NOMO-1 treated with DMSO at 0.1 percent for 48 hours (cell line): ENCODE measurements at regions not wholly inside any gene's neighbourhood (a gene's known extent, or its start where the extent isn't known, plus 50 kb on each side); places are given as distances from the start of the nearest gene placed in this dataset.
"Not testable (repeated sequence)": the region's sequence is repeated elsewhere in the genome, so short reads cannot be mapped to it uniquely, and the experiment has no call there.

Experiments used
- DNase-seq: peaks from one replicate; lab custom pipeline; 2025; ENCODE audit not compliant: unreplicated experiment; lab: John Stamatoyannopoulos, UW

GRCh38 chr14:37711831-37712475 is 116.5 kb downstream of the TTC6 start:
- no peak for DNase-seq

GRCh38 chr14:37712476-37712860 is 117.0 kb downstream of the TTC6 start:
- not testable (repeated sequence) for DNase-seq

GRCh38 chr14:37712976-37713431 is 117.6 kb downstream of the TTC6 start:
- DNase-seq, result no peak

GRCh38 chr14:37720131-37720530 is 124.7 kb downstream of the TTC6 start:
- no peak for DNase-seq

GRCh38 chr14:37721976-37722659 is 126.7 kb downstream of the TTC6 start:
- DNase-seq, result no peak

- no peak for DNase-seq
Measured at GRCh38 chr14:37723515-37723914, 128.1 kb downstream of the TTC6 start.

GRCh38 chr14:37726708-37727107 is 131.3 kb downstream of the TTC6 start:
- no peak for DNase-seq

GRCh38 chr14:37729218-37729617 is 133.8 kb downstream of the TTC6 start:
- DNase-seq, result no peak

GRCh38 chr14:37731094-37731493 is 135.7 kb downstream of the TTC6 start:
- DNase-seq, result no peak

- DNase-seq, result no peak
Measured at GRCh38 chr14:37745657-37746056, 150.2 kb downstream of the TTC6 start.

GRCh38 chr14:37746140-37746832 is 150.9 kb downstream of the TTC6 start:
- no peak for DNase-seq

- DNase-seq, result no peak
Measured at GRCh38 chr14:37753459-37753858, 158.0 kb downstream of the TTC6 start.

GRCh38 chr14:37760275-37760674 is 164.8 kb downstream of the TTC6 start:
- DNase-seq, result not testable (repeated sequence)

GRCh38 chr14:37763266-37763665 is 167.8 kb downstream of the TTC6 start:
- DNase-seq, result no peak

GRCh38 chr14:37772283-37772682 is 176.9 kb downstream of the TTC6 start:
- DNase-seq, result not testable (repeated sequence)

- DNase-seq, result no peak
Measured at GRCh38 chr14:37776791-37777499, 181.5 kb downstream of the TTC6 start.

GRCh38 chr14:37778135-37778943 is 182.9 kb downstream of the TTC6 start:
- no peak for DNase-seq

GRCh38 chr14:37779480-37779879 is 184.1 kb downstream of the TTC6 start:
- no peak for DNase-seq

- DNase-seq, result not testable (repeated sequence)
Measured at GRCh38 chr14:37780731-37781130, 185.3 kb downstream of the TTC6 start.

- not testable (repeated sequence) for DNase-seq
Measured at GRCh38 chr14:37784203-37784826, 188.9 kb downstream of the TTC6 start.
